Tibial artery (tissue), 4 donors: ENCODE measurements at regions not wholly inside any gene's neighbourhood (a gene's known extent, or its start where the extent isn't known, plus 50 kb on each side); places are given as distances from the start of the nearest gene placed in this dataset.

Experiments
- DNase-seq, 2 donors: peaks; one replicate each; pipeline ENCODE4 v3.0.0-alpha.2; 2019
- H3K27ac ChIP-seq, 2 donors: fragments of 200-600 bp; sonication (generic) in 1 of 2; 1 replicate in 1 of 2; 2 replicates in 1 of 2; pipeline ENCODE4 v1.5.1; 2018 to 2019; ENCODE audit warnings: mild to moderate bottlenecking in 1 of 2
- H3K27me3 ChIP-seq, 2 donors: fragments of 200-600 bp; sonication (generic) in 1 of 2; one replicate each; pipeline versions ENCODE4 v1.5.1 to v1.6.0; 2016 to 2019
- H3K36me3 ChIP-seq, 3 donors: fragments of 200-600 bp; sonication (generic) in 2 of 3; one replicate each; pipeline ENCODE4 v1.5.1; 2016 to 2019; ENCODE audit warnings: mild to moderate bottlenecking in 2 of 3
- H3K4me1 ChIP-seq, 4 donors: fragments of 200-600 bp; sonication (generic) in 2 of 4; 1 replicate in 3 of 4; 2 replicates in 1 of 4; pipeline ENCODE4 v1.5.1; 2016 to 2019
- H3K4me3 ChIP-seq, 2 donors: fragments of 200-600 bp; sonication (generic) in 1 of 2; 1 replicate in 1 of 2; 2 replicates in 1 of 2; pipeline ENCODE4 v1.5.1; 2018 to 2019; ENCODE audit warnings: mild to moderate bottlenecking in 2 of 2
- H3K9me3 ChIP-seq, 3 donors: fragments of 200-600 bp; sonication (generic) in 1 of 3; one replicate each; pipeline ENCODE4 v1.5.1; 2016 to 2019
- CTCF ChIP-seq, 2 experiments: fragments of 200-600 bp in 1 of 2; fragments of 450-650 bp in 1 of 2; IDR thresholded peaks; one replicate each; pipeline ENCODE4 v1.5.1; 2017 to 2019; ENCODE audit warnings: antibody characterized with exemption in 2 of 2, mild to moderate bottlenecking in 1 of 2, moderate library complexity in 1 of 2
- intact Hi-C: fragments of 100-400 bp; cut with DNase I; formaldehyde crosslinking; loops from one replicate; pipeline ENCODE4 v1.15.0; 2023; ENCODE audit warnings: low total_unique reads

DNA sequence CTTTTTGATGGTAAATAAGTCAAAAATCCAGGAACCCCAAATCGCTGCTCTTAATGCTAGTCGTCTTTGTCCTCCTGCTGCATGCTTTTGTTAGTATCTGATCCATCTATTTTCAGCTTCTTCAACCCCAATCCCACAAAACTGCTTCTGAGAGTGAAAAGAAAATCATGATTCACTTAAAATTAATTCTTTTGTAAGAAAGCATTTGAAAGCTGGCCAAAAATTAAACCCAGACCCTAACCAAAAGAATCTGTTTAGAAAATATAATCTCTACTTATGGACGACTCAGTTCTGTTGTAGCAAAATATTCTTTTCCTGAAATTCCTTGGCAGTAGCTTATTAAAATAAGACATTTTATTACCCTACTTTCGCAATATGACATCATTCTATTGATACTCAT lies 443.6 kb upstream of the SYT1 start:
- Histone ChIP-seq H3K4me1 (no peaks in the 10 kb centered on the region), H3K36me3 (no peaks in the 10 kb centered on the region), H3K9me3 (no peaks in the 10 kb centered on the region), H3K27me3 (no peaks in the 10 kb centered on the region), H3K4me3 (no peak overlapping the region), H3K27ac (no peak overlapping the region)
- TF ChIP-seq CTCF (IDR thresholded peaks at IDR 0.05) = no peak
- intact Hi-C loops = no loop called here
- DNase-seq = no peak

DNA sequence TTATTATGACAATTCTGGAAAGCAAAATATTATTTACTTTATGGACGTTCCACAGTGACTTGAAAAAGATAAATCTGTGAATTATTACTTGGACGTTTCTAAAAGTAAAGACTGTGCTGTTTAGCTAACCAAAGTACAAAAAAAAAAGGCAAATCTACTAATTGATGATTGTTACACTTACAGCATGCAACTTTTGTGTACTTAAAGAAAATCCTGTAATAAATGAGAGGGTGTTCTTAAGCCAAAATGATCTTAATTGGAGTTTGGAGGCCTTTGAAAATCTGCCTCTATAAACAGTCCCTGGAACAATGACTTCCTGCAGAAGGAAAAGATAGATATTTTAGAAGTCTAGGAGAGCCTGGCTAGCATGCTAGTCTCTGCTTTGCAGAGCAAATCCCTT lies 434.0 kb upstream of the SYT1 start:
- no peak for DNase-seq
- no peaks in the 10 kb centered on the region for H3K27me3 ChIP-seq
- no peaks in the 10 kb centered on the region for H3K36me3 ChIP-seq
- no peaks in the 10 kb centered on the region for H3K4me1 ChIP-seq
- H3K4me3 ChIP-seq = no peak overlapping the region
- no peak for TF ChIP-seq CTCF (IDR thresholded peaks at IDR 0.05)
- intact Hi-C loops = no loop called here
- no peak overlapping the region for H3K27ac ChIP-seq
- no peaks in the 10 kb centered on the region for H3K9me3 ChIP-seq

DNA sequence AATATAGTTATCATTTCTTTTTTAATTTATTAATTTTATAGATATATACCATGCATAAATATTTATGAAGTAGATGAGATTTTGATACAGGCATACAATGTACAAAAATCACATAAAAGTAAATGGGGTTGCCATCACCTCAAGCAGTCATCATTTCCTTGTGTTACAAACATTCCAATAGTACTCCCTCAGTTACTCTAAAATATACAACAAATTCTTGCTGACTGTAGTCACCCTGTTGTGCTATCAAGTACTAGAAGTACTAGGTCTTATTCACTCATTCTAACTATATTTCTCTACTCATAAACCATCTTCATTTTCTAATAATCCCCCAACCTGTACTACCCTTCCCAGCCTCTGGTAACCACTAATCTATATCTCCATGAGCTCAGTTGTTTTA lies 432.6 kb upstream of the SYT1 start:
- intact Hi-C loops = no loop called here
- Histone ChIP-seq H3K36me3 (no peaks in the 10 kb centered on the region), H3K9me3 (no peaks in the 10 kb centered on the region), H3K4me1 (no peaks in the 10 kb centered on the region), H3K4me3 (no peak overlapping the region), H3K27ac (no peak overlapping the region), H3K27me3 (no peaks in the 10 kb centered on the region)
- no peak for DNase-seq
- TF ChIP-seq CTCF (IDR thresholded peaks at IDR 0.05) = no peak

- no peak overlapping the region for H3K27ac ChIP-seq
- intact Hi-C loops = loop anchor here (5.0 kb wide), 1 partner anchor 108 kb away; no protein-coding TSS in a partner anchor
- H3K9me3 ChIP-seq = peaks cover 0 to 13% (median 0%) of the 10 kb centered on the region in 3 donors
- no peak overlapping the region for H3K4me3 ChIP-seq
- no peak for TF ChIP-seq CTCF (IDR thresholded peaks at IDR 0.05)
- H3K36me3 ChIP-seq = no peaks in the 10 kb centered on the region
- peak in 1 of 2 donors; percentile 62 for DNase-seq
- H3K27me3 ChIP-seq = no peaks in the 10 kb centered on the region
- H3K4me1 ChIP-seq = no peaks in the 10 kb centered on the region
These were observed 424.9 kb upstream of the SYT1 start for GRCh38 chr12:78439666-78440065.

GRCh38 chr12:78441737-78442453 lies 422.7 kb upstream of the SYT1 start:
- no peaks in the 10 kb centered on the region for H3K27me3 ChIP-seq
- H3K27ac ChIP-seq = no peak overlapping the region
- H3K4me1 ChIP-seq = no peaks in the 10 kb centered on the region
- intact Hi-C loops = no loop called here
- H3K9me3 ChIP-seq = peaks cover 0 to 13% (median 0%) of the 10 kb centered on the region in 3 donors
- no peak overlapping the region for H3K4me3 ChIP-seq
- H3K36me3 ChIP-seq = no peaks in the 10 kb centered on the region
- no peak for TF ChIP-seq CTCF (IDR thresholded peaks at IDR 0.05)
- DNase-seq = no peak

- Histone ChIP-seq H3K9me3 (peaks cover 0 to 13% (median 0%) of the 10 kb centered on the region in 3 donors), H3K4me3 (no peak overlapping the region), H3K4me1 (no peaks in the 10 kb centered on the region), H3K36me3 (no peaks in the 10 kb centered on the region), H3K27me3 (no peaks in the 10 kb centered on the region), H3K27ac (no peak overlapping the region)
- intact Hi-C loops = no loop called here
- DNase-seq = no peak
- no peak for TF ChIP-seq CTCF (IDR thresholded peaks at IDR 0.05)
These were observed 422.1 kb upstream of the SYT1 start for GRCh38 chr12:78442454-78442801.
